Liver (tissue), 3 donors: ENCODE measurements at regions not wholly inside any gene's neighbourhood (a gene's known extent, or its start where the extent isn't known, plus 50 kb on each side); places are given as distances from the start of the nearest gene placed in this dataset.

ENCODE experiments used
- EGR1 ChIP-seq, 2 donors: IDR thresholded peaks; 2 replicates each; pipeline ENCODE4 v1.6.1; 2016 to 2018; ENCODE audit warnings: antibody characterized with exemption in 2 of 2, low read depth in 2 of 2
- FOXA1 ChIP-seq: IDR thresholded peaks from 2 replicates; pipeline ENCODE4 v1.6.1; 2016; ENCODE audit warnings: antibody characterized with exemption
- GABPA ChIP-seq, 2 donors: IDR thresholded peaks in 1 of 2; conservative IDR thresholded peaks in 1 of 2; 2 replicates each; pipeline ENCODE4 v1.6.1; 2016; ENCODE audit warnings: antibody characterized with exemption in 2 of 2, mild to moderate bottlenecking in 1 of 2, moderate library complexity in 1 of 2
- JUND ChIP-seq, 2 donors: IDR thresholded peaks; 2 replicates each; pipeline ENCODE4 v1.6.1; 2016; ENCODE audit warnings: antibody characterized with exemption in 2 of 2
- RAD21 ChIP-seq, 2 donors: IDR thresholded peaks; 2 replicates each; pipeline ENCODE4 v1.6.1; 2016; ENCODE audit warnings: antibody characterized with exemption in 2 of 2, mild to moderate bottlenecking in 2 of 2
- YY1 ChIP-seq: IDR thresholded peaks from 2 replicates; pipeline ENCODE4 v1.6.1; 2016; ENCODE audit warnings: antibody characterized with exemption, mild to moderate bottlenecking
- TF ChIP-seq, protein P1 (sequence below): IDR thresholded peaks from 2 replicates; pipeline ENCODE4 v1.6.1; 2016; ENCODE audit warnings: antibody characterized with exemption
- TF ChIP-seq, protein P2 (sequence below): IDR thresholded peaks from 2 replicates; pipeline ENCODE4 v1.6.1; 2016; ENCODE audit warnings: antibody characterized with exemption, mild to moderate bottlenecking
- TF ChIP-seq, protein P3 (sequence below): fragments of 150-350 bp; IDR thresholded peaks from 2 replicates; pipeline ENCODE4 v1.5.1; 2017; ENCODE audit warnings: improper control_type of control experiment, low read depth, low read length; ENCODE audit not compliant: missing input control
- TF ChIP-seq, protein P4 (sequence below): IDR thresholded peaks from 2 replicates; pipeline ENCODE4 v1.6.1; 2016; ENCODE audit warnings: antibody characterized with exemption
- TF ChIP-seq, protein P5 (sequence below): IDR thresholded peaks from 2 replicates; pipeline ENCODE4 v1.6.1; 2016; ENCODE audit warnings: antibody characterized with exemption
- donor health status: healthy.
- donor health status: healthy.

DNA sequence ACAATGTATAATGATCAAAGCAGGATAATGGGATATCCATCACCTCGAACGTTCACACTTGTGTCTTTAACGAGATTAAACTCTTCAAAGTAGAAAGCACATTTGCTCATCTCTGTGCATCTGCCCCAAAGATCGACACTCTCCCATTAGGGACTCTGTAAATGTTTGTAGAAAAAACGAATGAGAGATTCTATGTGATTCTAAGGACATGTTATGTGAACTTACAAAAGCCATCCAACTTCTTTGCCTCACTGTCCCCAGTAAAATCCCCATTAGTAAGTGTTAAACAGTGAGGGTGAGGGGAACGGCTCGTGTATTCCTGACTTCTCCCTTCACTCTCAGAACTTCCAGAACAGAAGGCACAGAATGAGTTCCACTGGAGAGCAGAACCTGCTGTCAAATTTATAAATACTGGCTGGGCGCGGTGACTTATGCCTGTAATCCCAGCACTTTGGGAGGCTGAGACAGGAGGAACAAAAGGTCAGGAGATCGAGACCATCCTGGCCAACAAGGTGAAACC lies 134.1 kb downstream of the WSCD1 start:
- TF ChIP-seq, protein P1, sequence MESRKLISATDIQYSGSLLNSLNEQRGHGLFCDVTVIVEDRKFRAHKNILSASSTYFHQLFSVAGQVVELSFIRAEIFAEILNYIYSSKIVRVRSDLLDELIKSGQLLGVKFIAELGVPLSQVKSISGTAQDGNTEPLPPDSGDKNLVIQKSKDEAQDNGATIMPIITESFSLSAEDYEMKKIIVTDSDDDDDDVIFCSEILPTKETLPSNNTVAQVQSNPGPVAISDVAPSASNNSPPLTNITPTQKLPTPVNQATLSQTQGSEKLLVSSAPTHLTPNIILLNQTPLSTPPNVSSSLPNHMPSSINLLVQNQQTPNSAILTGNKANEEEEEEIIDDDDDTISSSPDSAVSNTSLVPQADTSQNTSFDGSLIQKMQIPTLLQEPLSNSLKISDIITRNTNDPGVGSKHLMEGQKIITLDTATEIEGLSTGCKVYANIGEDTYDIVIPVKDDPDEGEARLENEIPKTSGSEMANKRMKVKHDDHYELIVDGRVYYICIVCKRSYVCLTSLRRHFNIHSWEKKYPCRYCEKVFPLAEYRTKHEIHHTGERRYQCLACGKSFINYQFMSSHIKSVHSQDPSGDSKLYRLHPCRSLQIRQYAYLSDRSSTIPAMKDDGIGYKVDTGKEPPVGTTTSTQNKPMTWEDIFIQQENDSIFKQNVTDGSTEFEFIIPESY = no peak
- TF ChIP-seq, protein P2, sequence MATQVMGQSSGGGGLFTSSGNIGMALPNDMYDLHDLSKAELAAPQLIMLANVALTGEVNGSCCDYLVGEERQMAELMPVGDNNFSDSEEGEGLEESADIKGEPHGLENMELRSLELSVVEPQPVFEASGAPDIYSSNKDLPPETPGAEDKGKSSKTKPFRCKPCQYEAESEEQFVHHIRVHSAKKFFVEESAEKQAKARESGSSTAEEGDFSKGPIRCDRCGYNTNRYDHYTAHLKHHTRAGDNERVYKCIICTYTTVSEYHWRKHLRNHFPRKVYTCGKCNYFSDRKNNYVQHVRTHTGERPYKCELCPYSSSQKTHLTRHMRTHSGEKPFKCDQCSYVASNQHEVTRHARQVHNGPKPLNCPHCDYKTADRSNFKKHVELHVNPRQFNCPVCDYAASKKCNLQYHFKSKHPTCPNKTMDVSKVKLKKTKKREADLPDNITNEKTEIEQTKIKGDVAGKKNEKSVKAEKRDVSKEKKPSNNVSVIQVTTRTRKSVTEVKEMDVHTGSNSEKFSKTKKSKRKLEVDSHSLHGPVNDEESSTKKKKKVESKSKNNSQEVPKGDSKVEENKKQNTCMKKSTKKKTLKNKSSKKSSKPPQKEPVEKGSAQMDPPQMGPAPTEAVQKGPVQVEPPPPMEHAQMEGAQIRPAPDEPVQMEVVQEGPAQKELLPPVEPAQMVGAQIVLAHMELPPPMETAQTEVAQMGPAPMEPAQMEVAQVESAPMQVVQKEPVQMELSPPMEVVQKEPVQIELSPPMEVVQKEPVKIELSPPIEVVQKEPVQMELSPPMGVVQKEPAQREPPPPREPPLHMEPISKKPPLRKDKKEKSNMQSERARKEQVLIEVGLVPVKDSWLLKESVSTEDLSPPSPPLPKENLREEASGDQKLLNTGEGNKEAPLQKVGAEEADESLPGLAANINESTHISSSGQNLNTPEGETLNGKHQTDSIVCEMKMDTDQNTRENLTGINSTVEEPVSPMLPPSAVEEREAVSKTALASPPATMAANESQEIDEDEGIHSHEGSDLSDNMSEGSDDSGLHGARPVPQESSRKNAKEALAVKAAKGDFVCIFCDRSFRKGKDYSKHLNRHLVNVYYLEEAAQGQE = no peak
- TF ChIP-seq, protein P3, sequence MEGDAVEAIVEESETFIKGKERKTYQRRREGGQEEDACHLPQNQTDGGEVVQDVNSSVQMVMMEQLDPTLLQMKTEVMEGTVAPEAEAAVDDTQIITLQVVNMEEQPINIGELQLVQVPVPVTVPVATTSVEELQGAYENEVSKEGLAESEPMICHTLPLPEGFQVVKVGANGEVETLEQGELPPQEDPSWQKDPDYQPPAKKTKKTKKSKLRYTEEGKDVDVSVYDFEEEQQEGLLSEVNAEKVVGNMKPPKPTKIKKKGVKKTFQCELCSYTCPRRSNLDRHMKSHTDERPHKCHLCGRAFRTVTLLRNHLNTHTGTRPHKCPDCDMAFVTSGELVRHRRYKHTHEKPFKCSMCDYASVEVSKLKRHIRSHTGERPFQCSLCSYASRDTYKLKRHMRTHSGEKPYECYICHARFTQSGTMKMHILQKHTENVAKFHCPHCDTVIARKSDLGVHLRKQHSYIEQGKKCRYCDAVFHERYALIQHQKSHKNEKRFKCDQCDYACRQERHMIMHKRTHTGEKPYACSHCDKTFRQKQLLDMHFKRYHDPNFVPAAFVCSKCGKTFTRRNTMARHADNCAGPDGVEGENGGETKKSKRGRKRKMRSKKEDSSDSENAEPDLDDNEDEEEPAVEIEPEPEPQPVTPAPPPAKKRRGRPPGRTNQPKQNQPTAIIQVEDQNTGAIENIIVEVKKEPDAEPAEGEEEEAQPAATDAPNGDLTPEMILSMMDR = no peak
- TF ChIP-seq JUND (IDR thresholded peaks at IDR 0.05) = no peak
- TF ChIP-seq, protein P4, sequence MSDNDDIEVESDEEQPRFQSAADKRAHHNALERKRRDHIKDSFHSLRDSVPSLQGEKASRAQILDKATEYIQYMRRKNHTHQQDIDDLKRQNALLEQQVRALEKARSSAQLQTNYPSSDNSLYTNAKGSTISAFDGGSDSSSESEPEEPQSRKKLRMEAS = no peak
- TF ChIP-seq, protein P5, sequence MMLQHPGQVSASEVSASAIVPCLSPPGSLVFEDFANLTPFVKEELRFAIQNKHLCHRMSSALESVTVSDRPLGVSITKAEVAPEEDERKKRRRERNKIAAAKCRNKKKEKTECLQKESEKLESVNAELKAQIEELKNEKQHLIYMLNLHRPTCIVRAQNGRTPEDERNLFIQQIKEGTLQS = no peak
- TF ChIP-seq YY1 = no peak
- no peak for TF ChIP-seq FOXA1
- TF ChIP-seq EGR1 (IDR thresholded peaks at IDR 0.05; ENCODE audit: low read depth in 2 of 2) = no peak
- TF ChIP-seq GABPA (IDR thresholded peaks at IDR 0.05 in 1 of 2, conservative IDR thresholded peaks at IDR 0.05 in 1 of 2) = no peak
- no peak for TF ChIP-seq RAD21 (IDR thresholded peaks at IDR 0.05)
